Vagina (tissue), 2 donors: ENCODE measurements at regions not wholly inside any gene's neighbourhood (a gene's known extent, or its start where the extent isn't known, plus 50 kb on each side); places are given as distances from the start of the nearest gene placed in this dataset.

ENCODE experiments used
- DNase-seq, 2 donors: peaks; one replicate each; pipeline ENCODE4 v3.0.0-alpha.2; 2017; ENCODE audit errors: extremely low spot score in 2 of 2
- H3K27ac ChIP-seq: fragments of 200-600 bp; sonication (generic); one replicate; pipeline ENCODE4 v1.5.1; 2019
- H3K27me3 ChIP-seq: fragments of 200-600 bp; sonication (generic); one replicate; pipeline ENCODE4 v1.5.1; 2019
- H3K36me3 ChIP-seq, 2 donors: fragments of 200-600 bp; sonication (generic); one replicate each; pipeline ENCODE4 v1.5.1; 2017 to 2019
- H3K4me1 ChIP-seq: fragments of 200-600 bp; sonication (generic); one replicate; pipeline ENCODE4 v1.5.1; 2019
- H3K4me3 ChIP-seq, 2 donors: fragments of 200-600 bp; sonication (generic); 1 replicate in 1 of 2; 2 replicates in 1 of 2; pipeline ENCODE4 v1.5.1; 2016 to 2019
- H3K9me3 ChIP-seq: fragments of 200-600 bp; sonication (generic); one replicate; pipeline ENCODE4 v1.5.1; 2019
- CTCF ChIP-seq, 3 experiments: fragments of 450-650 bp in 2 of 3; fragments of 200-600 bp in 1 of 3; sonication (generic) in 1 of 3; IDR thresholded peaks; one replicate each; pipeline ENCODE4 v1.5.1; 2017 to 2019; ENCODE audit warnings: antibody characterized with exemption in 3 of 3, mild to moderate bottlenecking in 2 of 3, moderate library complexity in 2 of 3
- POLR2A ChIP-seq, 2 donors: fragments of 450-650 bp; IDR thresholded peaks; one replicate each; pipeline ENCODE4 v1.6.1; 2017; ENCODE audit warnings: antibody characterized with exemption in 2 of 2, mild to moderate bottlenecking in 2 of 2, moderate library complexity in 2 of 2
- POLR2AphosphoS5 ChIP-seq, 2 donors: sonication (generic); formaldehyde crosslinking; IDR thresholded peaks; one replicate each; pipeline ENCODE4 v1.9.0; 2017; ENCODE audit warnings: antibody characterized with exemption in 2 of 2, mild to moderate bottlenecking in 2 of 2, low read depth in 1 of 2; ENCODE audit not compliant: insufficient read depth in 1 of 2
- intact Hi-C: fragments of 100-400 bp; cut with DNase I; formaldehyde crosslinking; loops from one replicate; pipeline ENCODE4 v1.15.1; 2023

GRCh38 chr12:93254911-93255310, 122.8 kb upstream of the NUDT4 start:
- TF ChIP-seq CTCF (IDR thresholded peaks at IDR 0.05): no peak
- no peak for TF ChIP-seq POLR2A (IDR thresholded peaks at IDR 0.05)
- Histone ChIP-seq H3K36me3 (no peaks in the 10 kb centered on the region), H3K9me3 (peaks cover 7% of the 10 kb centered on the region), H3K4me1 (peaks cover under 1% of the 10 kb centered on the region), H3K27me3 (no peaks in the 10 kb centered on the region), H3K27ac (no peak overlapping the region), H3K4me3 (no peak overlapping the region)
- intact Hi-C loops: no loop called here
- DNase-seq: no peak

DNA sequence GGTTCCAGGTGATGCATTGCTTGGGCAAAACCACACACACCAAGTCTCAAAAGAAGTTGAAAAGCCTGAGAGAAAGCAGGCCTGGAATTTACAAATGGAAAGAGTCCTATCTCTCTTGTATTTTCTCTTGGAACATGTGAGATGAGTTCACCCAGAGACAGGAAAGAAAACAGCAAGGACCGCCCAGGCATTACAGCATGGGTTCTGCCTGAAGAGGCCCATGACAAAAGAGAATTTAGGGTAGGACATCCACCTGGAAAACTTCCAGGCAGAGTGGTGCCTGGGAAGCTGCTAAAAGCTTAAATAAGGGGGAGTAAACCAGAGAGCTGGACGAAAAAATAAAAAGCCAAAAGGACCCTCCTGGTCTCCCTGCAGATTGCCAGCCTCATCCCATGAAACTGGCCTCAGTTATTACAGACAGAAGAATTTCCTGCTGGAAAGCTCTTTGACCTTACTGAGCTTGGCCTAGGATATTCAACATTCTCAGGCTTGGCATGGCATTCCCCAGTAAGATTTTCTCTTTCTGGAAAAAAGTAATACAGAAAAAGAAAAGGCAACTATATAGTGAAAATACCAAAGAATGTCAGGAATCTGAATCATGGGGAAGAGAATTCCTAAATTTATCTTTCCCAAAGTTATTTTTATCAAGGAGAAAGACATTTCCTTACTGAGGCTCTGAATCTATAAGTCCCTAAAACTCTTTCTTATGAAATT, 121.3 kb upstream of the NUDT4 start:
- Histone ChIP-seq H3K27me3 (no peaks in the 10 kb centered on the region), H3K36me3 (no peaks in the 10 kb centered on the region), H3K9me3 (peaks cover 7% of the 10 kb centered on the region), H3K4me1 (no peaks in the 10 kb centered on the region), H3K4me3 (no peak overlapping the region), H3K27ac (no peak overlapping the region)
- intact Hi-C loops: no loop called here
- no peak for TF ChIP-seq POLR2A (IDR thresholded peaks at IDR 0.05)
- no peak for DNase-seq

GRCh38 chr12:93261505-93262094, 116.1 kb upstream of the NUDT4 start:
- no peak for DNase-seq

DNA sequence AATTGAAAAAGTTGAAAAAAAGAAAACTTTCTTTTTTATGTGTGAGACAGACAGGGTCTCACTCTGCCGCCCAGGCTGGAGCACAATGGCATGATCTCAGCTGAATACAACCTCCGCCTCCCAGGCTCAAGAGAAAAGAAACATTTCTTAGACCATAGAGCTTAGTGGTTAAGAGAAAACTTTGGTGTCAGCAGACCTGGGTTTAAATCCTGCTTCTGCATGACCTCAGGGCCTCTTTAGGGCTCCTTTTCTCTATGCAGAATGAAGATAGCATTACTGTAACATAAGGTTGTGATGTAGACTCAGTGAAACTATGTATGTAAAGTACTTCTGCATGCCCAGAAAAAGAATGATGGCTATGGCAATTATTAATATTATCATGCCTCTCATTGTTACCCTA, 104.7 kb upstream of the NUDT4 start:
- intact Hi-C loops: no loop called here
- no peak for DNase-seq
- no peak overlapping the region for H3K4me3 ChIP-seq
- no peaks in the 10 kb centered on the region for H3K4me1 ChIP-seq
- H3K27ac ChIP-seq: no peak overlapping the region
- no peaks in the 10 kb centered on the region for H3K27me3 ChIP-seq
- H3K36me3 ChIP-seq: no peaks in the 10 kb centered on the region
- no peaks in the 10 kb centered on the region for H3K9me3 ChIP-seq
- TF ChIP-seq CTCF (IDR thresholded peaks at IDR 0.05): no peak
- no peak for TF ChIP-seq POLR2AphosphoS5 (IDR thresholded peaks at IDR 0.05; ENCODE audit: insufficient read depth in 1 of 2, low read depth in 1 of 2)
- no peak for TF ChIP-seq POLR2A (IDR thresholded peaks at IDR 0.05)

More at GRCh38 chr12:93261505-93262094, 116.1 kb upstream of the NUDT4 start:
- no peaks in the 10 kb centered on the region for H3K9me3 ChIP-seq
- H3K27ac ChIP-seq: no peak overlapping the region
- no peaks in the 10 kb centered on the region for H3K27me3 ChIP-seq
- H3K36me3 ChIP-seq: no peaks in the 10 kb centered on the region
- H3K4me1 ChIP-seq: no peaks in the 10 kb centered on the region
- TF ChIP-seq POLR2A (IDR thresholded peaks at IDR 0.05): no peak
- no peak for TF ChIP-seq POLR2AphosphoS5 (IDR thresholded peaks at IDR 0.05; ENCODE audit: insufficient read depth in 1 of 2, low read depth in 1 of 2)
- no peak for TF ChIP-seq CTCF (IDR thresholded peaks at IDR 0.05)
- H3K4me3 ChIP-seq: no peak overlapping the region
- intact Hi-C loops: no loop called here

DNA sequence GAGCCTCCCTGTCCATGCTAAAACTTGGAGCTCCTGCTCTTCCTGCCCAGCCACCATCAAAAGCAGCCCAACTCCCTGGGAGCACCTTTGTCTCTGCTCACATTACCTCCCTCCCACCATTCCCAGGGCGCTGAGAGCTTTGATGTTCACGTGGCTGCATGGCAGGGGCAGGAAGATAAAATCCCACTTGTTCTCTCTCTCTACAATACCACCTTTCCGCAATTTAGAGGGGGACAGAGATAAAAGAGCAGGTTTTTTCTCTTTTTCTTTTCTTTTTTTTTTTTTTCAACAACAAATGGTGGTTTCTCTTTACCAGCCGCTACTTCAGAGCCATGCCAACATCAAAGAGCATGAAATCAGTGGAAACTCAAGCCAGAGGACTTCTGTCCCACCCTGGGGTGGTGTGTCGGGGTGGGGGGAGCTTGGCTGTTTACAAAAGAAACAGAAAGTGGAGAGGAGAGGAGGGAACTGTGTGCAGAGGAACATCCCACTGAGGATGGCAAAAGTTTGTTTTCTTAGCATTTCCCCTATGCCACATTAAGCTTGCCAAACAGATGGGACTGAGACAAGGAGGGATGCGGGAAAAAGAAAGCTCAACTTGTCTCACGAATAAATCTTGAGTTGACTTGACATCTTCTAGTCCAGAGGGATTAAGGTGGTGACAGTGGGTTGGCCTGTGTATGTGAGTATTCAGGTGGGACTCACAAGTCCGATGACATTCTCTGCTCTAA, 103.7 kb upstream of the NUDT4 start:
- Histone ChIP-seq H3K4me3 (no peak overlapping the region), H3K4me1 (no peaks in the 10 kb centered on the region), H3K36me3 (no peaks in the 10 kb centered on the region), H3K9me3 (no peaks in the 10 kb centered on the region), H3K27me3 (no peaks in the 10 kb centered on the region), H3K27ac (no peak overlapping the region)
- no peak for TF ChIP-seq POLR2AphosphoS5 (IDR thresholded peaks at IDR 0.05; ENCODE audit: insufficient read depth in 1 of 2, low read depth in 1 of 2)
- no peak for TF ChIP-seq CTCF (IDR thresholded peaks at IDR 0.05)
- TF ChIP-seq POLR2A (IDR thresholded peaks at IDR 0.05): no peak
- intact Hi-C loops: no loop called here
- no peak for DNase-seq
